Islet precursor cell (in vitro differentiated cells): ENCODE measurements at regions not wholly inside any gene's neighbourhood (a gene's known extent, or its start where the extent isn't known, plus 50 kb on each side); places are given as distances from the start of the nearest gene placed in this dataset.
"Not testable (repeated sequence)": the region's sequence is repeated elsewhere in the genome, so short reads cannot be mapped to it uniquely, and the experiment has no call there.

Experiments used
- DNase-seq: peaks from one replicate; pipeline ENCODE4 v3.0.0-alpha.2; 2018

DNA sequence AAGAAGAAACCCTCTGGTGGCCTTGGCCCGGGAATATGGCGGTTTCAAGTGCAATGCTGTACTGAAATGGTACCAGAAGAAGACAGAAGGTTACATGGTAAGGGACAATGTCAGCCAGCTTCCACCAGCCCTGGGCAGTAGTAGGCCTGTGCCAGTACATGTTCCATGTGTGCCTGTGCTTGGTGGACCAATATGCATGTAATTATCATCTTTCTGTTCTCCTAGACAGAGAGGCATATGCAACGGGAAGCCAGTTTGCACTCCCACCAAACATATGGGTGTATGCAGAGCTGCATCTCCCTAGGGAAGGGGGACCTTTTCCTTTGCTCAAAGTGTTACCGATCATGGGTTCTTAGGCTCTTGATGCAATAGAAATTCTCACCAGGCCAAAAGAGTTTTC lies 80.9 kb upstream of the ADORA2B start:
- DNase-seq: not testable (repeated sequence)

DNA sequence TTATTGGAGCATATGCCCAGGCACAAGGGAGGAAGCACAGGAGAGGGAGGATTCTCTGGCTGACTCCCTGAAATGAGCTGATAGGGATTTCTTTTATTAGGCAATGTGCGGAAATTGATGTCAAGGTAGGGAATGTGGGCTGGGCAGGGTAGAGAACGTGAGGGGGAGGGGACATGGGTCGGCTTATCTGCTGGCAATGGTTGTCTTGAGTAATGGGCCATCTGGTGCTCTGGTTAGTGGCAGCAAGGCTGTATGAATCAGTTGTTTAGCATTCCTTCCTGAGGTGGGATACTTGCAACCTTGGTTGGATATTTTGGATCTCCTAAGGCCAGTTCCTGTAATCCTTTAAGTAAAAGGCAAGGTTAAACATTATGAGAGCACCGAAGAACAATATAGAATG lies 80.5 kb upstream of the ADORA2B start:
- peak; percentile 71 for DNase-seq

DNA sequence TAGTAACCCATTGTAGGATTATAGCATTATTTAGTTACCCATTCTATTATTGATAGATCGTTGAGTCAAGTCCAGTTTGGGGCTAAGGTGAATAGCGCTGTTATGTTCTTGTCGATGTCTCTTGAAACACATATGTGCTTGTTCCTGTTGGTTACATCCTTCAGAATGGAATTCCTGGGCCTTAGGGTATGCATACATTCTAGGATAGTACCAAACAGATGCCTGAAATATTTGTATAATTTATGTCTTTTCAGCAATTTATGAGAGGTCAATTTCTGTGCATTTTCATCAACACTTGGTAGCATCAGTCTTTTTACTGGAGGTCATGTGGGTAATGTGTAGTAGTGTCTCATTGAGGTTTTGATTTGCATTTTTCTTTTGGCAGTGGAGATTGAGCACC lies 78.9 kb upstream of the ADORA2B start:
- not testable (repeated sequence) for DNase-seq

DNA sequence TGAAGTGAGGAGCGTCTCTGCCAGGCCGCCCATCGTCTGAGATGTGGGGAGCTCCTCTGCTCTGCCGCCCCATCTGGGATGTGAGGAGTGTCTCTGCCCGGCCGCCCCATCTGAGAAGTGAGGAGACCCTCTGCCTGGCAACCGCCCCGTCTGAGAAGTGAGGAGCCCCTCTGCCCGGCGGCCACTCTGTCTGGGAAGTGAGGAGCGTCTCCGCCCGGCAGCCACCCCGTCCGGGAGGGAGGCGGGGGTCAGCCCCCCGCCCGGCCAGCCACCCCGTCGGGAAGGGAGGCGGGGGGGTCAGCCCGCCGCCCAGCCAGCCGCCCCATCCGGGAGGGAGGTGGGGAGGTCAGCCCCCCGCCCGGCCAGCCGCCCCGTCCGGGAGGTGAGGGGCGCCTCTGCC lies 77.6 kb upstream of the ADORA2B start:
- not testable (repeated sequence) for DNase-seq

DNA sequence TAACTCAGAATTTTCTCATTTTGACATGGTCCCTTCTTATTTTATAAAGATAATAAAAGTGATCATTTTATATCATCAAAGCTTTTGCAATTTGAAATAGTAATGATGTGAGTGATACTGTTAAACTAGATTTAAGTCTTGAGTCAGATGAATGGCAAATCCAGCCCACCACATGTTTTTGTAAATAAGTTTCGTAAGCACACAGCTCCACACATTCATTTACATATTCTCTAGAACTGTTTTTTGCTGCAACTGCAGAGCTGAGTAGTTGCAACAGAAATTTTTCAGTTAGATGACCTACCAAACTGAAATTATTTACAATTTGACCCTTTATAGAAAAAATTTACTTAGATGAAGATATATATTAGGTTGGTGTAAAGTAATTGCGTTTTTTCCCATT lies 75.1 kb upstream of the ADORA2B start:
- not testable (repeated sequence) for DNase-seq

DNA sequence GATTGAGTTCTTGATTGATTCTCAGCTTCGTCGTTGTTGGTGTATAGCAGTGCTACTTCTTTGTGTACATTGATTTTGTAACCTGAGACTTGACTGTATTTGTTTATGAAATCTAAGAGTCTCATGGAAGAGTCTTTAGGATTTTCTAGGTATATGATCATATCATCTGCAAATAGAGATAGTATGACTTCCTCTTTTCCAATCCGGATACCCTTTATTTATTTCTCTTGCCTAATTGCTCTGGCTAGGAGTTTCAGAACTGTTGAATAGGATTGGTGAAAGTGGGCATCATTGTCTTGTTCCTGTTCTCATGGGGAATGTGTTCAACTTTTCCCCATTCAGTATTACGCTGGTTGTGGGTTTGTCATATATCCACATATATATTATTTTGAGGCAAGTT lies 72.3 kb upstream of the ADORA2B start:
- DNase-seq: not testable (repeated sequence)

DNA sequence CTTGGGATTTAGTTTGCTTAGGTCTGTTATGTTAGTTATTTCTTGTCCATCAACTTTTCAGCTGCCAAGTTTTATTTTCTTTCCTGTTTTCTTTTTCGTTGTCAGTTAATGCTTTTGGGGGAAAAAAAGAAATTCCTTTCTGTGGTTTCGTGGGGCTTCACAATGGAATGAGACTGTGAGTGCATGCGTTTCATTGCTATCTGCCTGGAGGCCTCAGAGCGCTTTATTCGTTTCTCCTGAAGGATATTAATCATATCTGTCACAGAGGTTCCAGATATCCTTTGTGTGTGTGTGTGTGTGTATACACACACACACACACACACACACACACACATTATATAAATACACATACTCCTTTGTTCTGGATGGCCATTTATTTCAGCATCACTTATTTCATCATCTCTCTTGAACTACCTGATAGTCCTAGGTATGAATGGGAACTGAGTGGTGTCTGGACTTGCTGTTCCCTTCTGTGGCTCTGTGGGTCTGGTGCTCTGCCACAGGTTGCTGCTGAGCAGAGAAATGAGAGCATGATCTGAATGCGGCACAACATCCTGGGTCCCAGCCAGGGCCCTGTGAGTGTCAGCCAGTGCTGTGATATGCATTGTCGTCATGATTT lies 66.9 kb upstream of the ADORA2B start:
- not testable (repeated sequence) for DNase-seq

DNA sequence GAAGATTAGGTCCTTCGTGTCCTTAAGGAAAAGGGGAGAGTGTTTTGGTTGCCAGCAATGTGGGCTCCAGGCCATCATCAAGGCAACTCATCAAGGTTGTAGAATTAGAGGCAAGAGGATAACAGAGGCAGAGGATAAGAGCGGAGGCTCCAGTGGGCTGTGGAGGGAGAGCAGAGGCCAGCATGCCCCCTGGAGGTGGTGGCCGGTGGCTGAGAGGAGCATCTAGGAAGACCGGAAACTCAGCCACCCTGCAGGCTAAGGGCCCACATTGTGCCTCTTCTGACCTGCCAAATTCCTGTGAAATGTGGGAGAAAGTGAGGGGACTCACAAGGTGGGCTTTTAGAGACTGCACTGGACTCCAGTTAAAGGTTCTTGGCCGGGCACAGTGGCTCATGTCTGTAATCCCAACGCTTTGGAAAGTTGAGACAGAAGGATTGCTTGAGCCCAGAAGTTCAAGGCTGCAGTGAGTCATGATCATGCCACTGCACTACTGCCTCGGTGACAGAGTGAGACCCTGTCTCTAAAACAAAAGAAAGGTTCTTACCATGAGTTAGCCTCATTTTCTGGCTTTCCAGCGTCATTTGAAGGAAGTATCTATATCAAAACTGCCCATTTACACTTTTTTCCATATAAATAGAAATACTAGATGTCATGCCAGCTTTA lies 62.7 kb upstream of the ADORA2B start:
- peak; percentile 81 for DNase-seq

DNA sequence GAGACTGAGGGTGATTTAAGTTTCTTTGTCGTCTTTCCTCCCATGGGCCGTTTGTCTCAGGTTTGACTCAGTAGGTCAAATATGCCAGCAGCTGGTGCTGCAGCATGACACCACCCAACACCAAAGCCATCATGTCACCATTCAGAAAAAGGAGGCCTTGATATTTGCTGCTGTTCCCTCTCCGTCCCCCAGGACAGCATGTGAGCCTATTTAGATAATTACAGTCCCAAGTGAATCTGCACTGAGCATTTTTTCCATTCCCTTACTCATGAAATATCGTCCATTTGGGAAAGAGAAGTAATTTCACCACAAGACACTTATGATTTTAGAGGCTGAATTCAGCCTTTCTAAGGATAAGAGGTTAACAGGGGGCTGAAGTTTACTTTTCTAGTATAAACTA lies 62.2 kb upstream of the ADORA2B start:
- no peak for DNase-seq

DNA sequence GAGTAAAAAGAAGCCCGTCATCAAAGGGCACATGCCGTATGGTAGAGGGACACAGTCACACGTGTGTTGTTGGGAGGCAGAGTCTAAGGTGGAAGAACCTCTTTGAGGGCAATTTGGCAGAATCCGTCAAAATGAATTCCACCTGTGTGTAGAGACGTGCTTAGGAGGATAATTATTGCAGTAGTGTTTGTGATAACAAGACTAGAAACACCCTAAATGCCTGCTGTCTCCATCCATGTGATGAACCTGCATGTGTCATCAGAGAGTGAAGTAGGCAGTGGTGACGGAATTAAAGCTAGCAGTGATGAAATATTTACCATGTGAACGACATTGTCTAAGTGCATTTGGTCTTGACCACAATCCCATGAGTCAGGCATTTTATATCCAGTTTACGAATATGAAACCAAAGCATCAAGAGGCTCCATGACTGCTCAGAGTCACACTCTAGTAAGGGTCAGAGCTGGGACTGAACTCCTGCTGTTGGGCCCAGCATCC lies 61.3 kb upstream of the ADORA2B start:
- no peak for DNase-seq

DNA sequence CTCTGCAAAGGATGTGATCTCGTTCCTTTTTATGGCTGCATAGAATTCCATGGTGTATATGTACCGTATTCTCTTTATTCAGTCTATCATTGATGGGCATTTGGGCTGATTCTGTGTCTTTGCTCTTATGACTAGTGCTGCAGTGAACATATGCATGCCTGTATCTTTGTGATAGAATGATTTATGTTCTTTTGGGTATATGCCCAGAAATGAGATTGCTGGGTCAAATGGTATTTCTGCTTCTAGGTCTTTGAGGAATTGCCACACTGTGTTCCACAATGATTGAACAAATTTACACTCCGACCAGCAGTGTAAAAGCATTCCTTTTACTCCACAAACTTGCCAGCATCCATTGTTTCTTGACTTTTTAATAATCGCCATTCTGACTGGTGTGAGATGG lies 60.2 kb upstream of the ADORA2B start:
- DNase-seq: no peak

DNA sequence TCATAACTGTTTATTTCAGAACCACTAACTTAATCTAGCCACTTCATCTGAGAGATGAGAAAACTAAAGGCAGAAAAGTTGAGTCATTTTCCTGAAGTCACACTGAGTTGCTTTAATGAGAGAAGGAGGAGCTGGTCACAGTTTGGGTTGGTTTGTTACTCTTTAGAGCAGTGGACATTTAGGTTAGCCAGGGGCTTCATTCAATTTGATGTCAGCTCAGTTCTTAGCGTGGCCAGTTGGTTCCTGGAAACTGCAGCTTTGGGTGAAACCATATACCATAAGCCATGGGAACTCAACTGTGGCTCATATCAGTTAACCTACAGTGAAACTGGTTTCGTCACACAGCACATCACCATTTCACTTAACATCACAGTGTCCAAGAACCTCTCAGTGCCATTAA lies 59.2 kb upstream of the ADORA2B start:
- no peak for DNase-seq

DNA sequence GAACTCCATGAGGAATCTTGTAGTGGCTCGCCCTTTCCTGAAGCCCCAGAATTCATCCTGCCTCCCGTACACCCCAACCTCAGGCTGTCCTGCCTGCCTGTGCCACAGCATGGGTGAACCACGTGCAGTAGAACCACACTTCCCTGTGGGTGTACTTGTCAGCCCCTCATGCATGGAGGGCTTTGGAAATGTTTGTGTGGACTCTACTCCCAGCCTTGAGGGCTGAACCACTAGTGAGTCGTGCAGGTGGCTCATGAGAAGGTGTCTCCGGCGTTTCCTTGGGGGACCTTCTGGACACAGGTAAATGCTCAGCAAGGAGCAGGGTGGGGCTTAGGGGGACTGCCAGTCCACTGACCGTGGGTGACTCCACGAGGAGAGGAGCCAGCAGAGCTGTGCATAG lies 58.7 kb upstream of the ADORA2B start:
- DNase-seq: no peak

DNA sequence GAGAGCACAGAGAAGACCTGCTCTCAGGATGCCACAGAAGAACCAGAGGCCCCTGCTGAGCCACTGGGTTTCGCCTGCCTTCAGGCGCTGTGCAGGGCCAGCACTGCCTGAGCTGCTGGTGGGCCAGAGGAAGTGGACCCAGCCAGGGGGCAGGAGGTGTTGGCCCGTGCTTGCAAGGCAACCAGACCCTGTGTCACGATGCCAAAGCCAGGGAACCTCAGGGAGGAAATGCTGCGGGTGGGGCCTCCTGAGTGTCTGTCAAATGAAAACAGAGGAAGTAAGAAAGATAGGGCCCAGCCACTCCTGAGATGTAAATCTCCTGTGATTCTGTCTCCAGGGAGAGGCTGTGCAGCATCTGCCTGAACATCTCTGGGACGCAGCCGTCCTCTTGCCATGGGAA lies 58.1 kb upstream of the ADORA2B start:
- no peak for DNase-seq

DNA sequence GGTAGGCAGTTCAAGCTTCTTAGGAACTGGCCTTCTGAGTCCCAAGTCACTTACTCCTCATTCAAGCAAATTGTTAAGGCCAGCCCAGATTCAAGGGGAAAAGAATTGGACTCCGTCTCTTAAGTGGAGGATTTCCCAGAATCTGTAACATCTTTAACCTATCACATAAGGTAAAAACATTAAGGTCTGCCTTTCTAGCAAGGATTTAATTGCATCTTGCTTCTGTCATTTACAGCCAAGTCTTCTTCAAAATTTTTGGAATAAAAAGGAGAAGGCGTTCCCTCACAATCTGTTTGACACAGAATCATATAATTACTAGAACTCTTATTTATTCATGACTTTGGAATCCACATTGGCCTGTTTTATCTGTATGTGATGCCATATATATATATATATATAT lies 56.5 kb upstream of the ADORA2B start:
- no peak for DNase-seq

DNA sequence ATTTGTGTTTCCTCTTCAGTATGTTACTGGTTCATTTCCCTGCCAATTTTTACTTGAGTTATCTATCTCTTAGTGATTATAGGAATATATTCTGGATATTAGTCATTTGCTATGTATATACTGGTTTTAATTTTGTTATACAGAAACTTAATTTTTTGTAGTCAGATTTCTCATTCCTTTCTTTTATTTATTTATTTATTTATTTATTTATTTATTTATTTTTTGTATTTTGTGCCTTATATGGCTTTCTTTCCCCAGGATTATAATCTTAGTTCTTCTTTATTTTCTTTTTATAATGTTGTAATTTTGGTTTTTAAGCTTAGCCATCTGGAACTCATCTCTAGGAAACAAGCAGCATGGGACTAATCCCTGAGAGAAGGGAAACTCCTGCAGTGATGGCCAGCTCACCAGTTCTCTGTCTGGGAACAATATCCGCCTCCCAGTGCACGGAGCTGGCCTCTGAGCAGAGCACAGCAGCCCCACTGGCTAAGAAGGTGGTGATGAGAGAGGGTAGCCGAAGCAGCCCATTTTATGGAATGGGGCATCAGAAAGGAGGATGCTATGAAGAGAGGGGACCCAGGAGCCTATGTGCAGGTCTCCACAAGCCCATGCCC lies 54.5 kb upstream of the ADORA2B start:
- DNase-seq: no peak

DNA sequence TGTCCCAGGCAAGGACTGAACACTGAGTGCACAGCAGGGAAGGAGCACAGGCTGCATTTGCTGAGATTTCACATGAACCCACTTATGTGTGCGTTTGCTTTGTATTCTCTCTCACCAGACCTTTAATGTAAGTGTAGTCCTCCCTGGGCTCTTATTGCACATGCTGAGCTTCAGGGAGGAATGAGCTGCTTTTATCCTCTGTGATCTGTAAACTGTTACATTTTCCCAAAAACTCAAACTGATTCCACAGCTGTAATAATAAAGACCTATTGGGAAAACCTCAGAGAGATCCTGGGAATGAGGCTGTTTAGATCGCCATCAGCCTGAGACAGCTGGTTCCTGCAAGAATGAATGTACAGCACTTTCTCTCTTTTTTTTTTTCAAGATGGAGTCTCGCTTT lies 53.6 kb upstream of the ADORA2B start:
- no peak for DNase-seq

DNA sequence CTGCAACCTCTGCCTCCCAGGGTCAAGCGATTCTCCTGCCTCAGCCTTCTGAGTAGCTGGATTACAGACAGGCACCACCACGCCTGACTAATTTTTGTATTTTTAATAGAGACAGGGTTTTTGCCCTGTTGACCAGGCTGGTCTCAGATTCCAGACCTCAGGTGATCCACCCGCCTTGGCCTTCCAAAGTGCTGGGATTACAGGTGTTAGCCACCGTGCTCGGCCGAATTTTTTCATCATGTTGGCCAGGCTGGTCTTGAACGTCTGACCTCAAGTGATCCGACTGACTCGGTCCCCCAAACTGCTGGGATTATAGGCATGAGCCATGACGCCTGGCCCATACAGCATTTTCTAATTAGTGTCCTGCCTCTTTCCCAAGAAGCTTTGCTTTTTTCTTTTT lies 52.7 kb upstream of the ADORA2B start:
- DNase-seq: no peak

DNA sequence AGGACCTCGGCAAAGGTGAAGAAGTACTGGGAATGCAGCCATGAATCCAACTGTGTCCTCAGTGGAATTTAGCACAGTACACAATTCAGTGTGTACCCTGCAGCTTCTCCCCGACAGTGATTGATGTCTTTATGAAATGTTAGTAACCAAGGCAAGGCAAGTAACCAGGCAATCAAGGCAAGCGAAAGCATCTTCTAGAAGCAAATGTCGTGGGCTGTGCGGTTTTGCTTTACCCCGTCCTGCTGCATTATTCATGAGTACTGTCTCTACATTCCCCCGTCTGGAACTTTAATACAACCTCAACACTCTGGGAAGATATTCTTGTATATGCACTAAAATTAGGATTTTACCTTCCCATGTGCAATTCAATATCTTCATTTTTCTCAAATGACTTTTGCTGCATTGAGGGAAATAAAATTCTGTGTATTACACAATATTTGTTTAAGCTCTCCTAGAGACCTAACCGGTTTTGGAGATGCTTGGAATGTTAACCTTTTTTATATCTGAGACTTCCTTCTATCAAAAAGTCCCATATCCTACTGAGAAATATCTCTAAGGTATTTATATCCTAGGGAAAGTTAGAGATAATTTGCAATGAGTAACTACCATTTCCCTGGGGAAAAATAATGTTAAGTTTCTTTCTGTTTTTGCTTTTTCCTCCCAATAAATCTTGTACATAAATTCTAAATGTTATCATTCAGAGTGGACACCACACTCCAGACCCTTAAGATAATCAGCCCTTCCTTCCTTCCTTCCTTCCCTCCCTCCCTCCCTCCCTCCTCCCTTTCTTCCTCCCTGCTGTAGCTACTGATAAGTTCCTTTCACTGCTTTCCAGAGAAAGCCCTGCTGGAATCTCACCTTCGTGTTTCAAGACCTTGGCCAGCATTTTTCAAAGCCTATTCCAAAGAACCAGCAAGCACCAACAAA lies 51.9 kb upstream of the ADORA2B start:
- DNase-seq: no peak

DNA sequence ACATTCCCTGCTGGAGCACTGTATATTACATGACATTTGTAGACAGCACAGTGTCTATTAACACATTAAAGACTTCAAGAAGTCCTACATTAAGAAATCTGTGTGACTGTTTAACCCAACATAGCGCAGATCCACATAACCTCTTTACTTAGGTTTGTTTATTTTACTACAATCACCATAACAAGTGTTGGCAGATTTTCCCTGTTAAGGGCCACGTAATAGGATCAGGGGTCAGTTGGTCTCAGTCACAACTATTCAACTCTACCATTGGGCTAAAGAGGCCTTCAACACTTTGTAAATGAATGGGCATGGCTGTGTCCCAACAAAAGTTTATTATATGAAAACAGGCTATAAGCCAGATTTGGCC lies 51.3 kb upstream of the ADORA2B start:
- DNase-seq: no peak

DNA sequence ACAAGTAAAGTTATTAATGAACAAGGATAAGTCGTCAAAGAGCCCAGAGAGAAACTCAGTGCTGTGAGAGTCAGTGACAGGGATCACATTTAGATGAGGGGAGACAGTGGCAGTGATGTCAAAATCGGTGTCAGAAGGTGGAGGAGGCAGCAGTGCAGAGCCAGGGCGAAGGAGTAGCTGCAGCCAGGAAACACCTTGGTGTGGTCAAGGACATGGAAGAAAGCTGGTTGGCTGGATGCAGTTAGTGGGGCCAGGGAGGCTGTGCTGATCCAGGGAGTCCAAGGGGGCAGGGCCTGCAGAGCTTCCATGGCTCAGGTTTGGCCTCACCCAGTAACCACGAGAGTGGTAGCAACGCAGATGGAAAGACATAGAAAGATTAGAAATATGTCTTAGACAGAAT lies 50.7 kb upstream of the ADORA2B start:
- DNase-seq: peak; percentile 26

DNA sequence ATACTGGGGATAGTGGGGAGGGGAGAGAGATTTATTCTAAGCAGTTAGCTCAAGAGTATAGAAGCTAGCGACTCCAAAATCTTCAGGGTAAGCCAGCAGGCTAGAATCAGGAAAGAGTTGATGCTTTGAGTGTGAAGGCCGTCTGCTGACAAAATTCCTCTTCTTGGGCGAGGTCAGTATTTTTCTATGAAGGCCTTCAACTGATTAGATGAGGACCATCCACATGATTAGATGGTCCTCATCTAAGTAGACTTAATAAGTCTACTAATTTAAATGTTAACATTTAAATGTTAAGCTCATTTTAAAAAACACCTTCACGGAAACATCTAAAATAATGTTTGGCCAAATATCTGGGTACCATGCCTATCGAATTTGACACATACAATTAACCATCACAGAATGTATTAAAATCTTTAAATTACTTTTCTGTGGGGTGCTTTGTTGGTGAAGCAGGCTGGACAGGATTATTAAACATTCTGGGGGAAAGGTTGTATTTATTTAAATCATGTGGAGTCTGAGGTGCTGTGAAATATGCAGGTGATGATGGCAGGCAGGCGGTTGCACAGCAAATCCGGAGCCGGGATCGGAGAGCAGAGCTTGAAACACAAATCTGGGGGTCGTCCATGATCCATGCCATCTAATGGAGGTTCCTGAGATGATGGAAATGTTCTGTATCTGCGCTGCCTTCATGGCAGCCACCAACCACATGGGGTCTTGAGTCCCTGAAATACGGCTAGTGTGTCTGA lies 49.8 kb upstream of the ADORA2B start:
- peak; percentile 43 for DNase-seq
